Spleen (tissue), 7 donors: ENCODE measurements at regions not wholly inside any gene's neighbourhood (a gene's known extent, or its start where the extent isn't known, plus 50 kb on each side); places are given as distances from the start of the nearest gene placed in this dataset.

Source experiments
- POLR2A ChIP-seq, 3 donors: fragments of 450-650 bp; IDR thresholded peaks; one replicate each; pipeline ENCODE4 v1.5.1; 2017; ENCODE audit warnings: antibody characterized with exemption in 3 of 3, mild to moderate bottlenecking in 1 of 3
- POLR2AphosphoS5 ChIP-seq, 3 donors: sonication (generic); formaldehyde crosslinking; IDR thresholded peaks; one replicate each; pipeline ENCODE4 v1.5.1; 2017; ENCODE audit warnings: antibody characterized with exemption in 3 of 3
- TF ChIP-seq, protein P1 (sequence below), 11 experiments: fragments of 200-600 bp in 7 of 11; fragments of 450-650 bp in 4 of 11; sonication (generic) in 4 of 11; IDR thresholded peaks in 8 of 11; conservative IDR thresholded peaks in 3 of 11; 1 replicate in 7 of 11; 2 replicates in 4 of 11; pipeline versions ENCODE4 v1.4.0 to v1.8.0; 2016 to 2021; ENCODE audit warnings: antibody characterized with exemption in 11 of 11, inconsistent platforms in 4 of 11, mild to moderate bottlenecking in 1 of 11
- donor health status: DM: no; HTN: no; CAD: no; lungs with moderate emphysema.
- donor health status: DM: no; HTN: no; CAD: no.
- donor health status: DM: no; HTN: no; CAD: no.

DNA sequence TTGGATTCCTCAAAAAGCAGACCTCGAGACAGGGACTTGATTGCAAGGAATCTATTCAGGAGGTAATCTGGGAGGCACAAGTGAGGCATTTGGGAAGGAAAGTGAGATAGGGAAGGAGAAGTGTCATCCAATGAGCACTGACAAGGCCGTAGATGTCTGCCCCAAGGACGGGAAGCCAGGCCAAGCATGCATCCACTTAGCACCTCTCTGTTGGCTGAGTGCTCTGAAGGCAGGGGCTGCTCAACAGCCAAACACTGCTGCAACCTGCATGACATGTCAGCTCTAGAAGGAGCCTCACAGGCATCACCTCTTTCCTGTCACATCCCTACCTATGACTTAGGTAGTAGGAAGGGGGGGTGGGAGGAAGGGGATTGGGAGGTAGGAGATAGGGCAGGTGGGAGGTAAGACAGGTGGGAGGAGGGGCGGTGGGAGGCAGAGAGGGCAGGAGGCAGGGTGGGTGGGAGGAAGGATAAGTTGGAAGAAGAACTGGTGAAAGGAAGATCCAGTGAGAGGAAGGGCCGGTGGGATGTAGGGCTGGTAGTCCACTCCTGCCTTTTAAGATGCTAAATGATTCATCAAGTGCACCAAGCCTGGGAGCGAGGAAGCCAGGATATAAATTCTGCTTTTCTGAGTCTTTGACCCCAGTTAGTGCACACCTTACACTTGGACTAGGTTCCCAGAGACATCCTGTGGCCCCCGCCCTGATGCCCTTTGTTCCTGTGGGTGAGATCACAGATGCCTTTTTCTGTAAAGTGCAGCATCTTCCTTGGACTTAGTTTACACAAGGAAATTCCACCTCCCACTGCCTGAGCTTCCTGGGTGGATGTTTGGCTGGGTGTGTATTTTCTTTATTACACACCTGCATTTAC lies 83.8 kb upstream of the NXT1 start:
- TF ChIP-seq POLR2A (IDR thresholded peaks at IDR 0.05) (no peak), POLR2AphosphoS5 (IDR thresholded peaks at IDR 0.05) (no peak)
- TF ChIP-seq, protein P1, sequence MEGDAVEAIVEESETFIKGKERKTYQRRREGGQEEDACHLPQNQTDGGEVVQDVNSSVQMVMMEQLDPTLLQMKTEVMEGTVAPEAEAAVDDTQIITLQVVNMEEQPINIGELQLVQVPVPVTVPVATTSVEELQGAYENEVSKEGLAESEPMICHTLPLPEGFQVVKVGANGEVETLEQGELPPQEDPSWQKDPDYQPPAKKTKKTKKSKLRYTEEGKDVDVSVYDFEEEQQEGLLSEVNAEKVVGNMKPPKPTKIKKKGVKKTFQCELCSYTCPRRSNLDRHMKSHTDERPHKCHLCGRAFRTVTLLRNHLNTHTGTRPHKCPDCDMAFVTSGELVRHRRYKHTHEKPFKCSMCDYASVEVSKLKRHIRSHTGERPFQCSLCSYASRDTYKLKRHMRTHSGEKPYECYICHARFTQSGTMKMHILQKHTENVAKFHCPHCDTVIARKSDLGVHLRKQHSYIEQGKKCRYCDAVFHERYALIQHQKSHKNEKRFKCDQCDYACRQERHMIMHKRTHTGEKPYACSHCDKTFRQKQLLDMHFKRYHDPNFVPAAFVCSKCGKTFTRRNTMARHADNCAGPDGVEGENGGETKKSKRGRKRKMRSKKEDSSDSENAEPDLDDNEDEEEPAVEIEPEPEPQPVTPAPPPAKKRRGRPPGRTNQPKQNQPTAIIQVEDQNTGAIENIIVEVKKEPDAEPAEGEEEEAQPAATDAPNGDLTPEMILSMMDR (IDR thresholded peaks at IDR 0.05 in 8 of 11, conservative IDR thresholded peaks at IDR 0.05 in 3 of 11) = no peak
